ENCODE measurements at regions not wholly inside any gene's neighbourhood (a gene's known extent, or its start where the extent isn't known, plus 50 kb on each side); places are given as distances from the start of the nearest gene placed in this dataset.

DNA sequence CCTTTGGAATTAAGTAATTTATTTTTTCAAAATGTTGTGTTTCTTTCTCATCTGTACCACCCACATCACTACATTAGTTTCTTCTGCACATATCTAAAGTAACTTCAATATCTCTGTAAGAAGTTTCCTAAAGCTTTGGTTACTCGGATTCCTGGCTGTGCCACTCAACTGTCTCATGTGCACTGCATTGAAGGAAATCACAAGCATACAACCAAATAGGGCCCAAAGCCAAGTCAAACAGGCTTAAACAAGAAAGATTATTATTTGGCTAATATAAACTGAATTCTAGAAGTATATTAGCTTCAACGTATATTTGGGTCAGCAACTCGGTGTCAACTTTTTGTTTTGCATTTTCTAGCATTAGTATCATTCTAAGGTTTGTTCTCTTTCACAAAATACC is 1647.6 kb upstream of the SPRY2 start:
- WGBS, 2 donors: 45 to 50% methylated on average over 3 of the region's 3 CpGs
- no peak overlapping the region for H3K4me3 ChIP-seq (replicated peaks in 1 of 3)
- DNase-seq: no peak
- H3K4me1 ChIP-seq: no peaks in the 10 kb centered on the region
- H3K27ac ChIP-seq: no peak overlapping the region
- H3K9me3 ChIP-seq: no peaks in the 10 kb centered on the region
- TF ChIP-seq, protein P1, sequence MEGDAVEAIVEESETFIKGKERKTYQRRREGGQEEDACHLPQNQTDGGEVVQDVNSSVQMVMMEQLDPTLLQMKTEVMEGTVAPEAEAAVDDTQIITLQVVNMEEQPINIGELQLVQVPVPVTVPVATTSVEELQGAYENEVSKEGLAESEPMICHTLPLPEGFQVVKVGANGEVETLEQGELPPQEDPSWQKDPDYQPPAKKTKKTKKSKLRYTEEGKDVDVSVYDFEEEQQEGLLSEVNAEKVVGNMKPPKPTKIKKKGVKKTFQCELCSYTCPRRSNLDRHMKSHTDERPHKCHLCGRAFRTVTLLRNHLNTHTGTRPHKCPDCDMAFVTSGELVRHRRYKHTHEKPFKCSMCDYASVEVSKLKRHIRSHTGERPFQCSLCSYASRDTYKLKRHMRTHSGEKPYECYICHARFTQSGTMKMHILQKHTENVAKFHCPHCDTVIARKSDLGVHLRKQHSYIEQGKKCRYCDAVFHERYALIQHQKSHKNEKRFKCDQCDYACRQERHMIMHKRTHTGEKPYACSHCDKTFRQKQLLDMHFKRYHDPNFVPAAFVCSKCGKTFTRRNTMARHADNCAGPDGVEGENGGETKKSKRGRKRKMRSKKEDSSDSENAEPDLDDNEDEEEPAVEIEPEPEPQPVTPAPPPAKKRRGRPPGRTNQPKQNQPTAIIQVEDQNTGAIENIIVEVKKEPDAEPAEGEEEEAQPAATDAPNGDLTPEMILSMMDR (IDR thresholded peaks at IDR 0.05): no peak
- TF ChIP-seq POLR2A (IDR thresholded peaks at IDR 0.05): no peak
- no peaks in the 10 kb centered on the region for H3K27me3 ChIP-seq
- intact Hi-C loops (cut with DNase I): no loop called here
- H3K36me3 ChIP-seq: no peaks in the 10 kb centered on the region

- TF ChIP-seq, protein P1 (IDR thresholded peaks at IDR 0.05): no peak
- no peak for TF ChIP-seq POLR2A (IDR thresholded peaks at IDR 0.05)
- Histone ChIP-seq H3K27ac (no peak overlapping the region), H3K27me3 (no peaks in the 10 kb centered on the region), H3K4me1 (no peaks in the 10 kb centered on the region), H3K4me3 (replicated peaks in 1 of 3) (no peak overlapping the region), H3K9me3 (no peaks in the 10 kb centered on the region), H3K36me3 (no peaks in the 10 kb centered on the region)
- 75 to 80% methylated on average over 3 of the region's 3 CpGs for WGBS, 2 donors
- no peak for DNase-seq
- intact Hi-C loops (cut with DNase I): no loop called here
These were observed 1646.9 kb upstream of the SPRY2 start for GRCh38 chr13:81987677-81988357.

DNA sequence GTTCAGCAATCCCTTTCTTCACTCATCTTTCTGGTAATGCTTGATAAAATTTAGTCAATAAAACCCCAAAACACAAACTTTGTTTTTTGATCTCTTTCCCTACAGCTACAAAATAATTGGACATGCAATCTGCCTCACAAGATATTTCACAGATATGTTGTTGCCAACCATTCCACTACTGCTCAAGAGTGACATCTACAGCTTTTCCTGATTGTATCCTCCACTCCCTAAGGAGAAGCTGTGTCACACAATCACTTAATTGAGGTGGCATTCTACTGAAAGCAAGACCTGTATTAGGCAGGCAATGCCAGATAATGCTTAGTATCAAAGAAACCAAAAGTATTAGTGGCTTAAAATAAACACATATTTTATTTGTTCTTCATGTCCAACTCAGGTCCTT is 1646.2 kb upstream of the SPRY2 start:
- Histone ChIP-seq H3K27me3 (no peaks in the 10 kb centered on the region), H3K4me1 (no peaks in the 10 kb centered on the region), H3K36me3 (no peaks in the 10 kb centered on the region), H3K4me3 (replicated peaks in 1 of 3) (no peak overlapping the region), H3K27ac (no peak overlapping the region), H3K9me3 (no peaks in the 10 kb centered on the region)
- TF ChIP-seq, protein P1 (IDR thresholded peaks at IDR 0.05): no peak
- TF ChIP-seq POLR2A (IDR thresholded peaks at IDR 0.05): no peak
- intact Hi-C loops (cut with DNase I): no loop called here
- no peak for DNase-seq

DNA sequence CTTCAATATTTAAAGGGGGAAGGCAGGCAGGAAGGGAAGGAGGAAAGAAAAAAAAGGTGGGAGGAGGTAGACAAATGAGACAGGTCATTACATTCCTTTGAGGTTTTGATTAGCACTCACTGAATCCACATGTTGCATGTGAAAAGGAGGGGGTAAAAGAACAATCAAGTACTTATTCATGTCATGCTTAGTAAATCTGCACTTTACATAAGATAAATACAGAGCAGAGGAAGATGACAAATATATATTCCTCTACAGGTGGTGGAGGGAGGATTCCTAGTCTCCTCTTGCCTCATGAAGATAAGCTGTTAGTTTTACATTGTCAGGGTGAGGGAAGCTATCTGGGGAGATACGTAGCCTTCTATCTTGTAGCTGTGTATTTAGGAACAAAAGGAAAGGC is 1645.4 kb upstream of the SPRY2 start:
- DNase-seq: no peak
- no peaks in the 10 kb centered on the region for H3K4me1 ChIP-seq
- intact Hi-C loops (cut with DNase I): no loop called here
- H3K27ac ChIP-seq: no peak overlapping the region
- no peak for TF ChIP-seq POLR2A (IDR thresholded peaks at IDR 0.05)
- TF ChIP-seq, protein P1 (IDR thresholded peaks at IDR 0.05): no peak
- no peak overlapping the region for H3K4me3 ChIP-seq (replicated peaks in 1 of 3)
- no peaks in the 10 kb centered on the region for H3K36me3 ChIP-seq
- no peaks in the 10 kb centered on the region for H3K9me3 ChIP-seq
- WGBS, 2 donors: 74% methylated on average over 1 of the region's 1 CpG
- no peaks in the 10 kb centered on the region for H3K27me3 ChIP-seq

DNA sequence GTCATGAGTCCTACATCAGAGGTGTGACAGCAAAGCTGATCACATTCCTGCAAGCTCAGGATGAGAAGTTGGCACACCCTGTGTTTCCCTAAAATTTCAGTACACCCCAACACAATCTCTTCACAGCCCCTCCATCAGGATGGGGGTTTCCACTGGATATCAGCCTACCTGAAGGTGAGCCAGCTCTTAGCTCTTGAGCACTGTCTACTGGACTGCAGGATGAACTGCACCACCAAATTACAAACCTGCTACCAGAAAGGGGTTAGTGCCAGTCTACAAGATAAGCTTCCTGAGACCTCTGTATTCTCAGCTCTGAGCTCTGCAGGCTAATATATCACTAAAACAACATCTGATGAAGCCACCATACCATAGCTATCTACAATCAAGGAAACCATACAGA is 1616.2 kb upstream of the SPRY2 start:
- no peaks in the 10 kb centered on the region for H3K9me3 ChIP-seq
- DNase-seq: no peak
- H3K4me3 ChIP-seq (replicated peaks in 1 of 3): no peak overlapping the region
- no peaks in the 10 kb centered on the region for H3K4me1 ChIP-seq
- H3K27me3 ChIP-seq: no peaks in the 10 kb centered on the region
- no peak overlapping the region for H3K27ac ChIP-seq
- TF ChIP-seq, protein P1 (IDR thresholded peaks at IDR 0.05): no peak
- TF ChIP-seq POLR2A (IDR thresholded peaks at IDR 0.05): no peak
- intact Hi-C loops (cut with DNase I): no loop called here
- H3K36me3 ChIP-seq: no peaks in the 10 kb centered on the region
